Cerebellar nuclear complex (tissue), 1 donor: ENCODE measurements at regions not wholly inside any gene's neighbourhood (a gene's known extent, or its start where the extent isn't known, plus 50 kb on each side); places are given as distances from the start of the nearest gene placed in this dataset.
A peak's percentile ranks its signal among the peaks of the same experiment; 100 is the strongest.
"Not testable (repeated sequence)": the region's sequence is repeated elsewhere in the genome, so short reads cannot be mapped to it uniquely, and the experiment has no call there.

Experiments used
- DNase-seq, 2 experiments: peaks; one replicate each; lab custom pipeline; 2025; lab: John Stamatoyannopoulos, UW

- DNase-seq = peak; percentile 53 to 65
Measured at GRCh38 chr14:65153101-65153500, 50.8 kb upstream of the MAX start.

DNA sequence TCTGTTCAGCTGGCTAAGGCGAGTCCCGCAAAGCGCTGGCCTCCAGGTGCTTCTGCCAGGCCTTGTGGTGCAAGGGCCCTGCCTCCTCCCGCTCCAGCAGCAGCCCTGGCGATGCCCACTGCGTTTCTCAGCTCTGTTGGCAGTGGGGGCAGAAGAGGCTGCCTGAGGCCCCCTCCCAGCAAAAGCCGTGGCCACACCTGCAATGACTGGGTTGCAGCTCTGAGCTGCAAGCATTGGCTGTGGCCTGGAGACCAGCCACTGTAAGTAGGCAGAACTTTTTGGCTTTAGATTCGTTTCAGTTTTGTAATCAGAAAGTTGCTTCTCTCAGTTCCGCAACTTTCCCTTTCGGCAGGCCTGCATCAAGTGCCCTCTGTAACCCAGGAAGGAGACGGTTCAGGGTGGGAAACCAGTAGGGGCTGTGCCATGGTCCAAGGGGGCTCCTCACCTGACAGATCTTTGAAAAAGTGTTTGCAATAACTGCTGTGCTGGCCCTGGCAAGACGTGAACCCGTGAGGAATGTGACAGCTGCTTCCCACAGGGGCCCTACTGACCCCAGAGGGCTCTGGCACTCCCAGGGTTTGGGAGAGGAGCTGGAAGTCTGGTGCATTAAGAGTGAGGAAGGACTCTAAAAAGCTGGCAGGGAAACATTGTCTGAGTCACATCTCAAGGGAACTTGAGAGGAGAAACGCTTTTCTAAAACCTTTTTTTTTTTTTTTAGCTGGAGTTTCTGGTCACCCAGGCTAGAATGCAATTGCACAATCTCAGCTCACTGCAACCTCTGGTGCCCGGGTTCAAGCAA is 54.5 kb upstream of the MAX start:
- no peak for DNase-seq

DNA sequence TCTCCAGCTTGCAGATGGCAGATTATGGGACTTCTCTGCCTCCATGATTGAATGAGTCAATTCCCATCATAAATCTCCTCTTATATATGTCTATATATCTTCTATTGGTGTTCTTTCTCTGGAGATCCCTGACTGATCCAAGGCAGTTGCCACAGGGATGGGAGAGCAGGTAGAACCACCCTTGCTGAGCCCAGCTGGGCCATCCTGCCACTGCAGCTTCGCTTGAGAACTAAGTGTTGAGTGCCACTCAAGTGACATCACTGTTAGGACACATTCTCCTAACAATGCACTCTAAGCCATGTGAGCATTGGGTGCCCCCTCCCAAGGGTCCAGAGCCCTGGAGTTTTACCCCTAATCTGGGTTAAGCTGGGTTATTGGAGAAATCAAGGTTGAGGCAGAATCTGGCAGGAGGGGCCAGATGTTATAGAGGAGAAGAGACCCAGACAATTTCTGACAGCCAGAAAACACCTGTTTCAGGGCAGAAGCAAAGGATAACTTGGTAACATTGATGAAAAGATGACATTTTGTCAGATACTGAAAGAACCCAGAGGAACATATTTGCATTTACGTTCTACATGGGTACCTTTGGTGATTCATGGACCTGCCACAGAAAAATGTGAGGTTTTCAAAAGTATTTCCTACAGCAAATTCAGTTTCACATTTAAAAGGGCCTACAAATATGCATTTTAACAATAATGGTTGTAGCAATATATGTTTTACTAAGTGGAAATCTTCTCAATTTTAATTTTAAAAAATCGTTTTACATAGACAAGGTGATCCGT is 57.2 kb upstream of the MAX start:
- DNase-seq = no peak

GRCh38 chr14:65160091-65160490 is 57.8 kb upstream of the MAX start:
- DNase-seq = no peak

GRCh38 chr14:65162031-65162430 is 59.7 kb upstream of the MAX start:
- DNase-seq = no peak

GRCh38 chr14:65164068-65164824 is 61.9 kb upstream of the MAX start:
- DNase-seq = peak in 1 of 2 experiments; percentile 40

DNA sequence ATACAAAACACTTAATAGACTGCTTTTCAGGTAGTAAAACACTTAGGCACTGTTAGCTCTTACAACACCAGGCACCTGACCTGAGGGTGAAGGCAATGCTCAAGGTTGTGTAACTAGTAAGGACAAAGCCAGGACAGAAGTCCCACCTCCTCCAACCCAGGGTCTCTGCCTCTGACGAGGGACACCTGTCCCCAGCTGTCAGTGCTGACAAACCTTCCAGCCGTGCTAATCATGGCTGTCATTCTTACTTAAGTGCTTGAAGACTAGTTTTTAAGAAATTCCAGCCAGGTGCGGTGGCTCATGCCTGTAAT is 62.5 kb upstream of the MAX start:
- DNase-seq = no peak

DNA sequence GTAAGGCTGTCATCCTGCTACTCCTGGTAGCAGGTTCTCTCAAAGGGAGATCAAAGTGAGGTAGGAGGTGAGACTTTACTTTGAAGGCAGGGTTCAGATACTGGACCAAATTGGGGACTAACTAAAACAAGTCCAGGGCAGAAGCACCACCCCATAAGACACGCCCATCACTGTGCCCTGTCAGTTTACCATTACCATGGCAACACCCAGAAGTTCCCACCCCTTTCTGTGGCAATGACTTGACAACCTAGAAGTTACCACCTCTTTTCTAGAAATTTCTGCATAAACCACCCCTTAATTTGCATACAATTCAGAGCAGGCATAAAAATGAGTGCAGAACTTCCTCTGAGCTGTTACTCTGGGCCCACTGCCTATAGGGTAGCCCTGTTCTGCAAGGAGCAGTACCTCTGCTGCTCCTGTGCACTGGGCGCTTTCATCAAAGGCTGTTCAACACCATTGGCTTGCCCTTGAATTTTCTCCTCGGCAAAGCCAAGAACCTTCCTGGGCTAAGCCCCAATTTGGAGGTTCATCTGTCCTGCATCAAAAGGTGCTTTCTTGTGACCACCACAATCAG is 64.8 kb upstream of the MAX start:
- DNase-seq = no peak

DNA sequence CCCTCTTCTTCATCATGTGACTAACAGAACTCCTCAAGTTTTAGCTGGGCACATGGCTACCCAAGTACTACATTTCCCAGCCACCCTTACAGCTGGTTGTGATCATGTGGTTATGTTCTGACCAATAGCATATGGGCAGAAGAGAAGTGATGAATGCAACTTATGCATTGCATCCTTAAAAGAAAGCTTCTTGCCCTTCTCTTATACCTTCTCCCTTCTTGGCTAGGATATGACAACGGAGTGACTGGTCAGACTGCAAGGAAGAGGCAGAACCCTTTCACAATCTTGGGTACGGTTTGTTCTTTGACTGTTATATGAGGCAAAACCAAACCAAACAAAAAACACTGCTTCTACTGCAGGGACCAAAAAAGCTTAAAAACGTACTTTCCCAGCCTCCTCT is 66.5 kb upstream of the MAX start:
- no peak for DNase-seq

- DNase-seq = no peak
Measured at GRCh38 chr14:65169351-65169750, 67.0 kb upstream of the MAX start.

DNA sequence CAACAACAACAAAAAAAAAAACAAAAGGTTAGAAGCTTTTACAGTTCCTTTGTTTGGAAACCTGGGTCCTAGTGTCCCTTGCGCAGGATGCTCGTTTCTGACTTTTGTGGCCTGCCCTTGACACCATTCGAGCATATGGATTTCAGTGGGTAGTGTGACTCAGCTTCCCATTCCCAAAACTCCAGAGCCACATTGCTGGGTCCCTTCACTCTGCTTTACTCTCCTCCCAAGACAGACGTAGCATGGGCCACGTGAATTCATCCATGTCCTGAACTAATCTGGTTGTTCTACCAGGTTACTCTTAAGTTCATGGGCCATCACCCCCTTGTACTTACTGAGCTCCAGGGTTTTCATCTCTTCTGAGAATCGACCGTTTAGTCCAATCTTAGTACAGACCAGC is 68.0 kb upstream of the MAX start:
- DNase-seq = no peak

GRCh38 chr14:65170768-65171507 is 68.6 kb upstream of the MAX start:
- no peak for DNase-seq

GRCh38 chr14:65173973-65174693 is 71.8 kb upstream of the MAX start:
- DNase-seq = no peak

DNA sequence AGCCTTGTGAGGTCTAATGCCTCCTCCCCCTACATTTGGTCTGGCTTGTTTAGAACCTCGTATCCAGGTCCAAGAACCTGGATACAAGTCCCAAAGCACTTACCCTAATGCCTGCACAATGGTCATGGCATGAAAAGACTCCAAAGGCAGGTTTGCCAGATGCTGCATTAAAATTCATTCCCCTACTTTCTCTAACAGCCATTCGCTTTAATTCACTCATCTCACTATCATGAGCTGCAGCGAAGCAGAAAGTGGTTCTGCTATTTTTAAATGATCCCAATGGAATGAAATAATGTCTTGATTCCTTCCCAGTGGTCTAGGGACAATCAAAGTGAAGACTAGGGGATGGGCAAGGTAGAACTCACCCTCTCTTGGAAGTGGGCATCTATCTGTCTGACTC is 72.5 kb upstream of the MAX start:
- DNase-seq = no peak

GRCh38 chr14:65177551-65177950 is 75.2 kb upstream of the MAX start:
- no peak for DNase-seq

DNA sequence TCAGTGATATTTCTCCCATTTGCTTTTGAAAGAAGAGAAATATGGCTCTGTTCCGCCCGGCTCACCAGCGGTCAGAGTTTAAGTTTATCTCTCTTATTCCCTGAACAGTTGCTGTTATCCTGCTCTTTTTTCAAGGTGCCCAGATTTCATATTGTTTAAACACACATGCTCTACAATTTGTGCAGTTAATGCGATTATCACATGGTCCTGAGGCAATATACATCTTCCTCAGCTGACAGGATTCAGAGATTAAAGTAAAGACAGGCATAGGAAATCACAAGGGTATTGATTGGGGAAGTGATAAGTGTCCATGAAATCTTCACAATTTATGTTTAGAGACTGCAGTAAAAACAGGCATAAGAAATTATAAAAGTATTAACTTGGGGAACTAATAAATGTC is 76.9 kb upstream of the MAX start:
- not testable (repeated sequence) for DNase-seq

GRCh38 chr14:65179918-65180724 is 77.8 kb upstream of the MAX start:
- no peak for DNase-seq

DNA sequence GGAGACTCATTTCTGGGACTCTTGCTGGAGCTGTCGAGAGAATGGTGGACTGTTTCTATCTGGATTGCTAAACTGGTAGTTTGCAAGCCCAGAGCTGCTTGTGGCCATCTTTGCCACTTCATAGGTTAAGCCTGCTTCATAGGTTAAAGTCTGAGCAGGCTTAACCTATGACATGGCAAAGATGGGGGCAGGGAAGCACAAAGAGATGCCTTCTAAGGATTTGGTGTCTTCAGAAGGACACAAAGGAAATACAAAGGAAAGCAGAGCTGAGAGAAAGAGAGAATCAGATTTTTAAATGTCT is 78.4 kb upstream of the MAX start:
- DNase-seq = no peak

DNA sequence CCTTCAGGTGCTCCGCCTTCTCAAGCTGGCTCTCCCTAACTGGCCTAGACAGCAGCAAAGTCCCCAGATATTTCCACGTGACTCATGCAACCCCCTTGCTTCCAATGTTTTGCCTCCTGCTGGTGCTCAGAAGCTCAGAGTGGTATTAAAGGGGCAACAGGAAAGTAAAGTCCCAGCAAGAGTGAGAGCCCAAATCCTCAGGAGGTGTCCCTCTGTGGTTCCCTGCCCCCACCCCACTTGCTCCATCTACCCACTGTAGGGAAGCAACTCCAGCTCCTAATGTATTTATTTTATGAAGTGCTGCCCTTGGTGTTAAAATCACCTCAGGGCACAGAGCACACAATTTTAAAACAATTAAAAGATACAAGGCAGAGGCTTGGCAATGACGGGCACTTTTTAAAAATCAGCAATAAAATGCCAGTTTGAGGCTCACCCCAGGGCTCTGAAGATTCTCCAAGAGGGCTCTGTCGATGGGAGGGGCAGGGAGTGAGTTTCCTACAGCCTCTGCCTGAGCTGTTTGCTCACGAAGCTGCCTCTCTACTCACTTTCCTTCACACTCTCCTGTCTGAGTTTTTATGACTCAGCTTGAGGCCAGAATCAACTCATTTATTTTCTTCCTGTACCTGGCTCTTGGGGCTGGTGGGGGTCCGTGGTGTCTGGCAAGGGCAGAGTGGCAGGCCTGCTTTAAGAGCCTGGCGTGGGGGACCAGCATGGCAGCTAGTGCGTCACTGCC is 81.9 kb upstream of the MAX start:
- DNase-seq = no peak

GRCh38 chr14:65185829-65186228 is 83.5 kb upstream of the MAX start:
- no peak for DNase-seq
